HS-27A (cell line): ENCODE measurements at regions not wholly inside any gene's neighbourhood (a gene's known extent, or its start where the extent isn't known, plus 50 kb on each side); places are given as distances from the start of the nearest gene placed in this dataset.

Source experiments
- DNase-seq: peaks from one replicate; pipeline ENCODE4 v3.0.0-alpha.2; 2012; ENCODE audit warnings: low read depth, missing footprints

- no peak for DNase-seq
Measured at GRCh38 chr1:229210844-229211243, 60.1 kb upstream of the RAB4A start.

- DNase-seq = no peak
Measured at GRCh38 chr1:229213797-229214196, 57.1 kb upstream of the RAB4A start.

- DNase-seq = no peak
Measured at GRCh38 chr1:229217716-229218115, 53.2 kb upstream of the RAB4A start.

- DNase-seq = no peak
Measured at GRCh38 chr1:229218612-229219025, 52.3 kb upstream of the RAB4A start.

- no peak for DNase-seq
Measured at GRCh38 chr1:229220163-229220846, 50.6 kb upstream of the RAB4A start.

- DNase-seq = no peak
Measured at GRCh38 chr1:229221106-229222019, 49.5 kb upstream of the RAB4A start.
